GM18519 (cell line): ENCODE measurements at regions not wholly inside any gene's neighbourhood (a gene's known extent, or its start where the extent isn't known, plus 50 kb on each side); places are given as distances from the start of the nearest gene placed in this dataset.
"Not testable (repeated sequence)": the region's sequence is repeated elsewhere in the genome, so short reads cannot be mapped to it uniquely, and the experiment has no call there.

Experiments used
- ATAC-seq: cut with Tn5 transposase; IDR thresholded peaks from one replicate; pipeline ENCODE4 v1.9.1; 2021; ENCODE audit warnings: mild to moderate bottlenecking, moderate library complexity; ENCODE audit not compliant: unreplicated experiment, low FRiP score

- ATAC-seq = no peak
These were observed 629.2 kb downstream of the UQCRFS1 start for GRCh38 chr19:28583713-28584112.

GRCh38 chr19:28583242-28583641 lies 629.7 kb downstream of the UQCRFS1 start:
- ATAC-seq = no peak

GRCh38 chr19:28582796-28583195 lies 630.2 kb downstream of the UQCRFS1 start:
- no peak for ATAC-seq

- ATAC-seq = no peak
These were observed 630.6 kb downstream of the UQCRFS1 start for GRCh38 chr19:28582344-28582743.

- no peak for ATAC-seq
These were observed 631.5 kb downstream of the UQCRFS1 start for GRCh38 chr19:28581468-28581770.

GRCh38 chr19:28578786-28579505 lies 634.0 kb downstream of the UQCRFS1 start:
- ATAC-seq = no peak

GRCh38 chr19:28578208-28578607 lies 634.7 kb downstream of the UQCRFS1 start:
- ATAC-seq = no peak

GRCh38 chr19:28577666-28578065 lies 635.3 kb downstream of the UQCRFS1 start:
- no peak for ATAC-seq

- ATAC-seq = no peak
These were observed 635.7 kb downstream of the UQCRFS1 start for GRCh38 chr19:28577233-28577632.

GRCh38 chr19:28575816-28576215 lies 637.1 kb downstream of the UQCRFS1 start:
- ATAC-seq = no peak

- not testable (repeated sequence) for ATAC-seq
These were observed 637.6 kb downstream of the UQCRFS1 start for GRCh38 chr19:28575312-28575711.

- ATAC-seq = no peak
These were observed 638.7 kb downstream of the UQCRFS1 start for GRCh38 chr19:28574212-28574611.

GRCh38 chr19:28569132-28570131 lies 643.5 kb downstream of the UQCRFS1 start:
- no peak for ATAC-seq

GRCh38 chr19:28567834-28568233 lies 645.1 kb downstream of the UQCRFS1 start:
- no peak for ATAC-seq

GRCh38 chr19:28563964-28564921 lies 648.7 kb downstream of the UQCRFS1 start:
- no peak for ATAC-seq

- ATAC-seq = no peak
These were observed 652.2 kb downstream of the UQCRFS1 start for GRCh38 chr19:28560786-28561185.

GRCh38 chr19:28558783-28559182 lies 654.2 kb downstream of the UQCRFS1 start:
- no peak for ATAC-seq

GRCh38 chr19:28556371-28556770 lies 656.6 kb downstream of the UQCRFS1 start:
- ATAC-seq = no peak

- ATAC-seq = no peak
These were observed 657.6 kb downstream of the UQCRFS1 start for GRCh38 chr19:28555317-28555716.

- ATAC-seq = no peak
These were observed 658.4 kb downstream of the UQCRFS1 start for GRCh38 chr19:28554321-28555091.
